SKM-1 (cell line): ENCODE measurements at regions not wholly inside any gene's neighbourhood (a gene's known extent, or its start where the extent isn't known, plus 50 kb on each side); places are given as distances from the start of the nearest gene placed in this dataset.
"Not testable (repeated sequence)": the region's sequence is repeated elsewhere in the genome, so short reads cannot be mapped to it uniquely, and the experiment has no call there.

ENCODE experiments used
- DNase-seq: peaks from one replicate; lab custom pipeline; 2025; ENCODE audit not compliant: unreplicated experiment; lab: John Stamatoyannopoulos, UW

DNA sequence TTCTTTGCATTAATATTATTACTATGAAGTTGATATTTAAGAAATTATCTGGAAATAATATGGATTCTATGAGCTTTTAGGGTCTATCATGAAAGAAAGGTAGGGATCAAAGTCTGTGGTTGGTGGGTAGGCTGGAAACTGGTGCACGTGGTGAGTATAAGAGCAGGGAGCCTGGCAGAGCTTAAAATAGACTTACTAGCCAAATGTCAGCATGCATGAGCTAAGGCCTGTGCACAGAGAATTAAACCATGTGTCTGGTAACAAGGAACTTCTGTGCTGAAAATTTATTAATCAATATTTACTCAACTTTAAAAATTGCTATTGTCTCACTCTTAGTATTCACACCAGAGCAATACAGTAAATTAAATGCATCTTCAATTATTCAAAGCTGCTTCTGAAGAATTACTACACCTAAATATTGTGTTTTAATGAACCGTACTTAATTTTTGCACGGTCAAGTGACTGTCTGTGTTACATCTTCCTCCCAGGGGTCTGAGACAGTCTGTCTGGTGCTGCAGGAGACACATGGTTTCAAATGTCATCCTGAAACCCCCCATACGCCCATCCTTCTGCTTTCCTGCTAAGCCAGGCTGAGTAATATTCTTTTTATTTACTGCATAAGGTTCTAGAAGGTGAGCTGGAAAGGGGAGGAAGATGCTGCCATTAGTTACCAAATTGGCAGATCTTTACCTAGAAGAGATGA, 161.0 kb upstream of the NLRP1 start:
- DNase-seq: no peak

DNA sequence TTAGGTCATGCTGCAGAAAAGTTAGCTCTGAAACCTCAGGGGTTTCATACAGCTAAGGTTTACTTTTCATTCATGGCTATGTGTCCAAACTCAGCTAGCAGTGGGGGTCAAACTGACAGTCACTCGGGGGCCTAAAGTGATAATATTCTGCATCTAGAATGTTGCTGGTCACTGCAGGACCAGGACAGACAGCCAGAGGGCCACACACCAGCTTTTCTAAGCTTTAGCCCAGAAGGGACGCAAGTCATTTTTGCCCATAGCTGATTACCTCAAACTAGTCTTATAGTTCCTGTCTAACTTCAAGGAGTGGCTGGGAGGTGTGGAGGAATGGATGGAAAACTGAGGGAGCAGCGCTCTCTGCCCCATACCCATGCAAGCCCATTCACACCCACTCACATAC, 163.0 kb upstream of the NLRP1 start:
- DNase-seq: no peak

DNA sequence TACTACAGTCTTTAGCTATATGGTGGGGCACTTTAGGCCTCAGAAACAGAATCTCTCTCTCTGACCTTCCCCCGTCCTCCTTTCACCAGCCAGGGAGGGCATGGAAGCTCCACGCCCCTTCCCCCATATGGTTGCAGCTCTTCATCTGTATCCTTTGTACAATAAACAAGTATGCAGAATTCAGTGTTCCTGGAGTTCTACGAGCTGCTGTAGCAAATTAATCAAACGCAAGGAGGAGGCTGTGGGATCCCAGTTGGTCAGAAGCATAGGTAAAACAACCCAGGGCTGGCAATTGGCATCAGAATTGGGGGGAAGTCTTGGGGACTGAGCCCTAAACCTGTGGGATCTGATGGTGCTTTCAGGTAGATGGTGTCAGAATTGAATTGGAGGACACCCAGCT, 163.7 kb upstream of the NLRP1 start:
- DNase-seq: no peak

DNA sequence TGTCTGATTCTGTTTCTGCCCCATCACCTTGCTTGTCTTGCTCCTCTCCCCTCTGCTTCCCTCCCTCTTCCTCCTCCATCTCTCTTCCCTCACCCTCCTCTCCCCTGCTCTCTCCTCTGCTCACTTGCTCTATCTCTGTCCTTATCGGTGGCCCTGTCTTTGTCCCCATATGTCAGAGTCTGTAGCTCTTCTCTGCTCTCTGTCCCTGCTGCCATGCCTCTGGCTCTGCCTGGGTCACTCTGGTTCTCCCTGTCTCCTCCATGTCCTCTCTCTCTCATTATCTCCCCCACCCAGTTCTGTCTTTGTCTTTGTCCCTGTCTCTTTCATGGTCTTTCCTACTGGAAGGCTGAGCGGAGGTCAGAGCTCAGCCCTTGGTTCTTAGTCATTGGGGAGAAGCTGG, 169.1 kb upstream of the NLRP1 start:
- no peak for DNase-seq

DNA sequence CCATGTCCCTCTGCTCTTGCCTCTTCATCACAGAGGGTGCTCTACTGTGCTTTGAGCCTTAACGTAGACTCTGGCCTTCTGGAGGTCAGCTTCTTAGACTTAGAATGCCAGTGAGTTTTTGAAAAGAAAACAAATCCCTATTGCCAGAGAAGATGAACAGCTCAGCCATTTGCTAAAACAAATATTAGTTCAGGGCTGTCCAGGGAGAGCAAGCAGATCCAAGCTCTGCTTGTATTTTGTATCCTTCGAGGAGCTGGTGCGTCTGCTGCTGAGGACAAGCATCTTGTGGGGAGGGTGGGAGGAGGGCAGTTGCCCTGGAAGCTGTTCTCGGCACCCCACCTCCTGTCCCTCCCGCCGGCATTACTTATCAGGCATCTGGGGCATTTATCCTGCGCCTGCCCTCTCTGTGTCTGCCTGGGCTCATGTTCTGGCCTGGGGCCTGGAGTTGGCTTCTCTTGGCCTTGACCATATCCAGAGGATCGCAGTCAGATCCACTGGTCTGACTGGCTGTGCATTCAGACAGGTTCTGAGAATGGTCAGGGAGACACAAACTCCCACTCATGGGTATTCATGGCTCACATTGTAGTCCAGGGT, 173.1 kb upstream of the NLRP1 start:
- no peak for DNase-seq

DNA sequence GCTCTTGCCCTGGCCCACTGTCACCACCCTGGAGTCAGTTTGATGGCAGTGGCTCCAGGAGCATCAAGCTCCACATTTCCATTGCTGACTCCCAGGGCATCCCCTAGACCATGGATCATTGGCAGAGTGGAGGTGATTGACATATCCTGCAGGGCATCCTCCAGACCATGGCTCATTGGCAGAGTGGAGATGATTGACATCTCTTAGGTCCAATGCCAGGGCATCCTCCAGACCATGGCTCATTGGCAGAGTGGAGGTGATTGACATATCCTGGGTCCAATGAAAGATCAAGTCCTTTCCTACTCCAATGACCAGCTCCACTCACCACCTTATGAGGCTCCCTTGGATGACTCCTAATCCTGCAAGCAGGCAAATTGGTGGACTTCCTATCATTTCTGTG, 174.3 kb upstream of the NLRP1 start:
- DNase-seq: no peak

DNA sequence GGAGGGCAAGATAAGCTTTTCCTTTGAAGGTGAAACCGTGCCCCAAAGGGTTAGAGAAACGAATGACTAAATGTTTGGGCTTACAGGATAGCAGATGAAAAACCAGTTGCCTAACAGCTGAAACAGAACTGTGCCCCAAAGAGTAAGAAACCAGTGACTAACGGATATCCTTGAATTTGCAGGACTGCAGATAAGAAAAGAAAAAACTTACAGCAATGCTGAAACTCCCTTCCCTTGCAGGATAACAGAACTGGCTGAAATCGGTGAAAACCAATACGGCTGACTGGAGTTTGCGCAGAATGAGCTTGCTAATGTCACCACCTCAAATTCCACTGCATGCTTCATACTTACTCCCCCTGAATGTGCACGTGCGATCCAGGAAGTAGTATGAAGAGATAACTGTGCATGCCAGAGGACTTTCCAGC, 175.2 kb upstream of the NLRP1 start:
- DNase-seq: no peak

DNA sequence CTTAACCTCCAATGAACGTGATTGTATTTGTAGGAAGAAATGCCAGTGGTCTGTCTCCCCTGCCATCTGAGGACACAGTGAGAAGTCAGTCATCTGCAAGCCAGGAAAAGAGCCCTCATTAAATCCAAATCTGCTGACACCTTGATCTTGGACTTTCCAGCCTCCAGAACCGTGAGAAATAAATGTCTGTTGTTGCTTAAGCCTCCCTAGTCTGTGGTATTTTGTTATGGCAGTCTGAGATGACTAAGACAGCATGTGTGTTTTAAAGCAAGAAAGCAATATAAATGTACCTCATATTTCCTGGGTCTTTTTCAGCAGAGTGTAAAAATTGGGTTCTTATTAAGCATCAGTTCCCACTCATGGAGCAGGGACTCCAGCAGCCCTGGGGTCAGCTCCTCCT, 177.9 kb upstream of the NLRP1 start:
- no peak for DNase-seq

DNA sequence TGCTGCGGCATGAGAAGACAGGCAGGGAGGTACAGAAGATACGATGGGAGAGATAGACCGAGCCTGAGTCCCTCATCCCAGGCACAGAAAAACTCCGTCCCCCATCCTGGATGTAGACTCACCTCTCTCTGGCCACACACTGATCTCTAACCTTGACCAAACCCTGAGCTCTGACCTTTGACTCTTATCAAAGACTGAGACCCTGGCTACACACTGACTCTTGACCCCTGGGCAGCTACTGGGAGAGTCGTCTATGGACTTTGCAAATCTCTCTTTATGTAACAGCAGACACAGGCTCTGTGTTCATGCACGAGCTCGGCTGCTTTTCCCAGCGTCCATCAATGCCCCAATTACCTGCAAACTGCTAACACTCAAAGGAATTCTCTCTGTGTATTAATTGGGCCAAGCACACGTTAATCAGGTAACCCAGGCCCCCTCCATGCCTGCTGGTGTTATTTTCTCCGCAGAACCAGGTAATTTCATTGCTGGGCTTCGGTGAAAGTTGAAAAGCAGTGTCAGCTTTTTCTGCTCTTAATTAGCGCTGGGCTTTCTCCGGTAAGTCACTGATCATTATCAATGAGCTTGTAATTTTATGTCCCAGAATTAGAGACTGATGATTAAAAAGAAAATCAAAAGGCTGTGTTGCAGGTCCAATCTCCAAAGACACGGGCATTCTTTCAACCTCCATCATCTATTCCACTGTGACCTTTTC, 179.4 kb upstream of the NLRP1 start:
- DNase-seq: no peak

DNA sequence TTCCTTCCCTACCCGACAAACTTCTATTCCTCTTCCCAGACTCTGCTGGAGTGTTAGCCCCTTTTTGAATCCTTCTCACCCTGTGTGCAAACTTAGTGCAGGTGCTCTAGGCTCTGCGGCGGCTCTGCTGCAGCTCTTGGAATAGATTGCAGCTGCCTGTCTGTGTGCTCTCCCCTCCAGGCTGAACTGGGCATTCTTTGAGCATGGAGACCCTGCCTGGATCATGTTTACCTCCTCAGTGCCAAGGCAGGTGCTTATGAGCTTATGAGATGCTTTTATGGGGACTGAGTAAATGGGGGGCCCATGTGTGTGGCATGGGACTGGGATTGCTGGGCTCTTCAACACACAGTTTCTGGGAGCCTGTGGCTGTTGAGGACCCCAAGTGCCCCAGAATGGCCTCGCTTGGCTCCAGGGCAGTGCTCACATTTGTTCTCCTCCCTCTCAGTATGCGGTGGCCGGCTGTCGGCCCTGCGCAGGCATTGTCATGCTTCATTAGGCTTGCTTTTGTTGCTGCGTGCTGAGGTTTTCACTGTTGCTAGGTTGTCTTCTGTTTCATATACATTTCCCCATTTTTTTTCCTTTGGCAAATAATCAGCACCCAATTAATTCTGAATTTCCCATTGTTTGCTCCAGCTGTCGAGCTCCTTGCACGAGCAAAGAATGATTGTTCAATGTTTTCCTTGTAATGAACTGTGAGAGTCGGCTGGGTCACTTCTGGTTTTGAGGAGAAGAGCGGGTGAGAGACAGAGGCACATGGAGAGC, 185.5 kb upstream of the NLRP1 start:
- DNase-seq: no peak

DNA sequence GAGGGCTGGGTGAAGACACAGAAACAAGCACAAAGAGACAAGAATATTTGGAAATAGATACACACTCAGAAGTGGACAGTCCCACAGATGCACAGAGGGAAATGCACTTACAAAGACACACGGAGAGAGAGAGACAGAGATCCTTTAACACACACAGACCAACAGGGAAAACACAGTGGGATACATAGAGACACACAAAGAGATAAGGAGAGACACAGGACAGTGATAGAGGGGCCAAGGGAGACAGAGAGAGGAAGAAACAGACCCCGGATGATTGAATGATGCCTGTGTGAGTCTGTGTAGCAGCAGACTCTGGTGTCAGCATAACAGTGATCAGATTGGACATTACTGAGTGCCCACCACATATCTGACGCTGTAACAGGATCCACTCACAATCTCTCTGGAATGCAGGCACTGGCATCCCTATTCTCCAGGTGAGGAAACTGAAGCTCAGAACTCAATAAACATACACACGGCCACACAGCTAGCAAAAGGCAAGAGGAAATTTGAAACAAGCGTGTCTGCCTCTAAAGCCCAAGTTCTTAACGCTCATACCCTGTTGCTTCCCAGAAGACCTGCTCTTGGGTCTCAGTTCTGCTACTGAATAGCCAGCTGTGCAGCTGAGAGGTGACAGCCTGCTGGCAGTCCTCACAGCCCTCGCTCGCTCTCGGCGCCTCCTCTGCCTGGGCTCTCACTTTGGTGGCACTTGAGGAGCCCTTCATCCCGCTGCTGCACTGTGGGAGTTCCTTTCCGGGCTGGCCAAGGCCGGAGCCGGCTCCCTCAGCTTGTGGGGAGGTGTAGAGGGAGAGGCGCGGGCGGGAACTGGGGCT, 186.3 kb upstream of the NLRP1 start:
- no peak for DNase-seq

DNA sequence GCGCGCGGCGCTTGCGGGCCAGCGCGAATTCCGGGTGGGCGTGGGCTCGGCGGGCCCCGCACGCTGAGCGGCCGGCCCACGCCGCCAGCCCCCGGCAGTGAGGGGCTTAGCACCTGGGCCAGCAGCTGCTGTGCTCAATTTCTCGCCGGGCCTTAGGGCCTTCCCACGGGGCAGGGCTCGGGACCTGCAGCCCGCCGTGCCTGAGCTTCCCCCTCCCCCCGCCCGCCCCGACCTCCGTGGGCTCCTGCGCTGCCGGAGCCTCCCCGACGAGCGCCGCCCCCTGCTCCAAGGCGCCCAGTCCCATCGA, 186.9 kb upstream of the NLRP1 start:
- DNase-seq: not testable (repeated sequence)

DNA sequence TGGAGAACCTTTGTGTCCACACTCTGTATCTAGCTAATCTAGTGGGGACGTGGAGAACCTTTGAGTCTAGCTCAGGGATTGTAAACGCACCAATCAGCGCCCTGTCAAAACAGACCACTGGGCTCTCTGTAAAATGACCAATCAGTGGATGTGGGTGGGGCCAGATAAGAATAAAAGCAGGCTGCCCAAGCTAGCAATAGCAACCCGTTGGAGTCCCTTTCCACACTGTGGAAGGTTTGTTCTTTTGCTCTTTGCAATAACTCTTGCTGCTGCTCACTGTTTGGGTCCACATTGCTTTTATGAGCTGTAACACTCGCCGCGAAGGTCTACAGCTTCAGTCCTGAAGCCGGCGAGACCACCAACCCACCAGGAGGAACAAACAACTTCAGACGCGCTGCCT, 187.7 kb upstream of the NLRP1 start:
- not testable (repeated sequence) for DNase-seq

DNA sequence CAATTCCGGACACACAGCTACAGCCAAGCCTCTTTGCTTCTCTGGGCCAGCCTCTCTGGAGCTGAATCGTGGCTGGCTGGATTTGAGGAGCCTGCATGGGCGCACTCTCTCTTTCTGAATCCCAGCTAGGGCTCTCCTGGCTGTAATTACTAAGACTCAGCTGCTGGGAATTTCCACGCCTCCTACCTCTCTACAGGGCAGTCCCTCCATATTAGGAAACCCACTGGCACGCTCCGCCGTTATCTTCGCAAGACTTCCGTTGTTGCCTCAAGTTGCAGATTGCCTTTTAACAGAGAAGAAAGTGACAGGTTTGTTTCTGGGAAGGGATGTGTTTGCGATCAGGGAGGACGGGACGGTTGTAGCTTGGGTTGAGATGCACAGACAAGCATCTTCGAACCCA, 188.4 kb upstream of the NLRP1 start:
- DNase-seq: no peak

DNA sequence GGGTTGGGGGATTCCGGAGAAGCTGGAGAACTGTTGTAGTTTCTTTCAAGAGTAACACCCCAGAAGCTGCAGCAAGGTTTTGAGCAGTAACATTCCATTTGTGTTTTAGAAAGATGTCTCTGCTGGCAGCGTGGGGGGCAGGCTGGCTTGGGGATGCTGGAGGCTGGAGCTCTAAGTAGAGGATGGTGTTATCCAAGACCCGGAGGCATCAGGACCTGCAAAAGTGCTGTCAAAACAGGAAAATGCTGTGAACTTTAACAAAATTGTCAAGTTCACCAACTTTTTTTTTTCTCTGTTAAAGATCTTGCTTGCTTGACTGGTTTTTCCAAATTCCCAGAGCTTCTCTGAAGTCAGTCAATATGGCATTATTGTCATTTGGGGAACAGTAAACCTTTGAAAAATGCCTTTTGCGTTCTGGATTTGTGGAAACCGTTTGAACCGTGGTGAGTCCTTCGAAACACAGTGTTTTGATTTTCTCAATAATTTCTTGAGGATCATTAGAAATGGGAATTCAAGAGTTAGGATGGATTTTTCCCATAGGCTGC, 189.6 kb upstream of the NLRP1 start:
- no peak for DNase-seq

DNA sequence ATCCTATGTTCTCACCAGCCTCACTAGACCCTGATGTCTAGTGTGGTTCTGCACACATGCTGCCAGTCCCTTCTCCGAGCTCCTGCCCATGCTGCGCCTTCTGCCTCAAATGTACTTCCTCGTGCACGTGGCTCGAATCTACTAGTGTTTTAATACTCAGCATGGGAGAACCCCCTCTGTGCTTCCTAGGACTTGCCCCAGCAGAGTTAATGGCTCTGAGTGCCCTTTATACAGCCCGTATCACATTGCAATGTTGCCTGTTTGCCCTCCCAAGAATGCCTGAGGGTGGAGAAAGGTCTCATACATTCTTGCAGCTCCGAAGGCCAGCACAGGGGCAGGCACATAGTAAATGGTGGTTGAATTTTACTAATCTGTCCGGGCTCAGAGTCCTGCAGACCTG, 190.8 kb upstream of the NLRP1 start:
- DNase-seq: no peak

DNA sequence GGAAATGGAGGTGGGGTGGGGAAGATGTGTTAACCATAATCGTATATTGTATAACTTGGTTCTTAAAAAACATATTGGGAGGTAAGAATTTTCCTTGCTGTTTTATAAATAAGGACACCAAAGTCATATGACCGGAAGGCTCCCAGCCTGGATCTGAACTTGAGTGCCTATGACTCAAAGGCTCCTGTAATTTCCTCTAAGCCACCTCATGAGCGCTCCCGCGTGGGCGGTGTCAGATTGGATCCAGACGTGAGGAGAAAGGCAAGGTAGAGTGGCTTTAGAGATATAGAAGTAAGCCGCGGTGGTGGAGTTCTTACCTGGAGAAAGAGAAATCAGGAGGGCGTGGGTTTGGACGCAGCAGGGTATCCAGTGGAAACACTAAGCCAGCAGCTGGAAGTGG, 196.2 kb upstream of the NLRP1 start:
- no peak for DNase-seq

DNA sequence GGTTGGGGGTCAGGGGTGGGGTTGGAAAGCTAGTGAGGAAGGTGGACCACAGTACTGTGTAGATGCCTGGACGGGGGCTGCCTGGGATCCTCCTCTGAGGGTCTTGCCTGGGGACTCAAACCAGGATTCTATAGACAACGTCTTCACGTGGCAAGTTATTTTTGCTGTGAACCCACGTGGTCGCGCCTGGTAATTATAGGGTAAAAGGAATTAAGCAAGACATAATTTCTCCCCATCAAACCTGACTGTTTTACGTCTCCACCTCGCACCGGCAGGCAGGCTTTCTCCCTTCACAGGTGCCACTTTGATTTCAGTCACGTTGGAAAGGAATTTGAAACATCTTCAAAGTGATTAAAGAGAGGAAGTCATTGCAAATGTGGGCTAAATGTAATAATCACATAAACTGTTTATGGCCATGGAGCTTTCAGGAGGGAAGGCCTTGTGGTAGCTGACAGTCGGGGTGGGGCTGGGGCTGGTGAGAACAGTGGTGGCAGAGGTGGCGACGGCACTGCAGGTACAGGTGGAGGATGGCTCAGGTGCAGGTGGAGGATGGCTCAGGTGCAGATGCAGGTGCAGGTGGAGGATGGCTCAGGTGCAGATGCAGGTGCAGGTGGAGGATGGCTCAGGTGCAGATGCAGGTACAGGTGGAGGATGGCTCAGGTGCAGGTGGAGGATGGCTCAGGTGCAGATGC, 197.1 kb upstream of the NLRP1 start:
- no peak for DNase-seq

DNA sequence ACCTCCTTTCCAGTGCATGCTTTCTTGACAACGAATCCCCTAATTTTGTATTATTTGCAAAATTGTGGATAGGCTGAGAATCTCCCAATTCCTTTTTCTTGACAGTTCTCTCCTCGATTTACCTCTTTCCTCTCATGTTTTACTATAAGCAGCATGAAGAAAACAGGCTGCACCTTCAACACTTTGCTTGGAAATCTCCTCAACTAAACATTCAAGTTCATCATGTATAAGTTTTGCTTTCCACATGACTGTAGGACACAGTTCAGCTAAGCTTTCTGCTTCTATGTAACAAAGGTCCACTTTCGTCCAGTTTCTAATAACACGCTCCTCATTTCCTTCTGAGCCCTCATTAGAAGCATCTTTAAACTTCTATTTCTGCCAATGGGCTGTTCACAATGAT, 199.0 kb upstream of the NLRP1 start:
- no peak for DNase-seq

DNA sequence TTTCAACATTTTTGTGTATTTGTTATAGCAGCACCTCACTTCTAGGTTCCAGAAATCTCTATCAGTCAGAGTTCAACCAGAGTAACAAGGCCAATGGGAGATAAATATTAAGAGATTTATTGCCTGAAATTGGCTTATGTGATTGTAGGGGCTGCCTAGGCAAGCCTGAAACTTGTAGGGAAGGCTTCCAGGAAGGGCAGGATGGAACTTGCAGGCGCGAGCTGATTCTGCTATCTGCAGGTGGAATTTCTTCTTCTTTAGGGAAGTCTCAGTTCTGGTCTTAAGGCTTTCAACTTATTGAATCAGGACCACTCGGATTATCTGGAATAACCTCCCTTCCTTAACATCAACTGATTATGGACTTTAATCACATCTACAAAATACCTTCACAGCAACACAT, 199.5 kb upstream of the NLRP1 start:
- DNase-seq: no peak
